HG03520 (cell line): ENCODE measurements at regions not wholly inside any gene's neighbourhood (a gene's known extent, or its start where the extent isn't known, plus 50 kb on each side); places are given as distances from the start of the nearest gene placed in this dataset.
"Not testable (repeated sequence)": the region's sequence is repeated elsewhere in the genome, so short reads cannot be mapped to it uniquely, and the experiment has no call there.

Experiments
- ATAC-seq: cut with Tn5 transposase; IDR thresholded peaks from one replicate; pipeline ENCODE4 v1.9.1; 2021; ENCODE audit warnings: mild to moderate bottlenecking, moderate library complexity; ENCODE audit not compliant: unreplicated experiment

GRCh38 chr7:110514975-110515551 is 575.9 kb upstream of the LRRN3 start:
- not testable (repeated sequence) for ATAC-seq

- ATAC-seq: no peak
These were observed 571.1 kb upstream of the LRRN3 start for GRCh38 chr7:110519851-110520250.

- ATAC-seq: no peak
These were observed 569.5 kb upstream of the LRRN3 start for GRCh38 chr7:110521357-110521911.

- ATAC-seq: no peak
These were observed 568.7 kb upstream of the LRRN3 start for GRCh38 chr7:110522061-110522760.

GRCh38 chr7:110522761-110523200 is 568.1 kb upstream of the LRRN3 start:
- ATAC-seq: no peak

GRCh38 chr7:110529175-110529574 is 561.8 kb upstream of the LRRN3 start:
- ATAC-seq: no peak

GRCh38 chr7:110531186-110531585 is 559.7 kb upstream of the LRRN3 start:
- ATAC-seq: no peak

GRCh38 chr7:110534241-110534931 is 556.5 kb upstream of the LRRN3 start:
- ATAC-seq: no peak

GRCh38 chr7:110539216-110539615 is 551.7 kb upstream of the LRRN3 start:
- no peak for ATAC-seq

GRCh38 chr7:110541962-110542361 is 549.0 kb upstream of the LRRN3 start:
- no peak for ATAC-seq

- no peak for ATAC-seq
These were observed 546.7 kb upstream of the LRRN3 start for GRCh38 chr7:110544194-110544593.

- ATAC-seq: no peak
These were observed 542.6 kb upstream of the LRRN3 start for GRCh38 chr7:110548372-110548771.

- no peak for ATAC-seq
These were observed 533.8 kb upstream of the LRRN3 start for GRCh38 chr7:110557136-110557535.

GRCh38 chr7:110563286-110563685 is 527.6 kb upstream of the LRRN3 start:
- not testable (repeated sequence) for ATAC-seq

- no peak for ATAC-seq
These were observed 526.7 kb upstream of the LRRN3 start for GRCh38 chr7:110564246-110564645.

GRCh38 chr7:110568388-110568787 is 522.5 kb upstream of the LRRN3 start:
- no peak for ATAC-seq

- no peak for ATAC-seq
These were observed 522.0 kb upstream of the LRRN3 start for GRCh38 chr7:110568932-110569331.

- ATAC-seq: no peak
These were observed 521.3 kb upstream of the LRRN3 start for GRCh38 chr7:110569486-110570205.

GRCh38 chr7:110573862-110574528 is 516.9 kb upstream of the LRRN3 start:
- no peak for ATAC-seq

- ATAC-seq: no peak
These were observed 503.6 kb upstream of the LRRN3 start for GRCh38 chr7:110587294-110587693.

GRCh38 chr7:110590415-110590814 is 500.5 kb upstream of the LRRN3 start:
- ATAC-seq: no peak
